ENCODE measurements at regions not wholly inside any gene's neighbourhood (a gene's known extent, or its start where the extent isn't known, plus 50 kb on each side); places are given as distances from the start of the nearest gene placed in this dataset.

GRCh38 chr6:110543106-110543505 lies 66.7 kb upstream of the SLC22A16 start:
- Histone ChIP-seq H2AK5ac (ENCODE audit: low read depth, low read length) (no peak overlapping the region), H3K4me2 (ENCODE audit: insufficient read depth in 1 of 2, low read depth in 2 of 2, low read length in 2 of 2) (no peak overlapping the region), H2BK20ac (ENCODE audit: low read length) (no peak overlapping the region), H3K79me1 (ENCODE audit: low read depth, low read length) (no peaks in the 10 kb centered on the region), H3K9ac (replicated peaks in 1 of 4; ENCODE audit: extremely low read depth in 1 of 4, low read depth in 3 of 4, low read length in 3 of 4) (no peak overlapping the region), H2BK120ac (replicated peaks; ENCODE audit: low read depth, low read length) (no peak overlapping the region), H3K4me1 (replicated peaks in 1 of 4; ENCODE audit: control insufficient read depth in 3 of 4, insufficient read depth in 4 of 4, low read length in 3 of 4) (no peaks in the 10 kb centered on the region), H3K18ac (ENCODE audit: extremely low read depth, low read length) (no peak overlapping the region), H3K56ac (replicated peaks; ENCODE audit: insufficient read length, low read depth, low read length) (no peak overlapping the region), H3K9me3 (ENCODE audit: insufficient read depth in 2 of 2, low read depth in 1 of 2, low read length in 1 of 2) (peaks cover 0 to 5% of the 10 kb centered on the region in 2 experiments; a peak in 1 of 4 replicates), H4K20me1 (replicated peaks in 1 of 2; ENCODE audit: control insufficient read depth in 1 of 2, insufficient read depth in 2 of 2, low read length in 2 of 2) (no peaks in the 10 kb centered on the region), H3K79me2 (ENCODE audit: control insufficient read depth in 1 of 2, insufficient read depth in 2 of 2, low read length in 2 of 2) (no peaks in the 10 kb centered on the region), H4K5ac (ENCODE audit: insufficient read length, low read depth, low read length) (no peak overlapping the region), H3K36me3 (ENCODE audit: control insufficient read depth in 2 of 4, insufficient read depth in 4 of 4, low read length in 3 of 4) (no peaks in the 10 kb centered on the region), H3K14ac (ENCODE audit: insufficient read length) (no peak overlapping the region), H4K91ac (replicated peaks; ENCODE audit: insufficient read length, low read length) (no peak overlapping the region), H3K27ac (ENCODE audit: low read depth, low read length) (no peak overlapping the region), H3K4ac (replicated peaks; ENCODE audit: insufficient read length, low read depth, low read length) (no peak overlapping the region), H4K8ac (ENCODE audit: extremely low read depth, insufficient read depth, low read length) (no peak overlapping the region), H3K23ac (ENCODE audit: insufficient read length) (no peak overlapping the region), H2BK15ac (ENCODE audit: low read length) (no peak overlapping the region), H2AFZ (ENCODE audit: low read length) (no peak overlapping the region), H3K27me3 (replicated peaks in 1 of 4; ENCODE audit: control insufficient read depth in 3 of 4, extremely low read depth in 1 of 4, insufficient read depth in 3 of 4, low read length in 3 of 4) (no peaks in the 10 kb centered on the region; a peak in 1 of 7 replicates), H2BK12ac (ENCODE audit: low read depth, low read length) (no peak overlapping the region), H3K4me3 (ENCODE audit: extremely low read depth in 1 of 4, insufficient read depth in 2 of 4, low read depth in 3 of 4, low read length in 4 of 4) (no peak overlapping the region), H3K23me2 (ENCODE audit: low read depth, low read length) (no peaks in the 10 kb centered on the region), H2BK5ac (ENCODE audit: low read depth, low read length) (no peak overlapping the region)
- ChIA-PET POLR2A (ENCODE audit: partially characterized antibody) (interaction anchor here (1.0 kb wide), 2 partner anchors 135 to 331 kb away, joined by 3 read pairs; partner anchors contain the start of gene AMD1), CTCF (ENCODE audit: partially characterized antibody) (interaction anchor here (1.5 to 1.7 kb wide), 2 partner anchors 15 to 25 kb away, joined by 5 to 7 read pairs; no protein-coding TSS in a partner anchor)
- no peak for FAIRE-seq
- TF ChIP-seq RAD21 (IDR thresholded peaks at IDR 0.05 in 1 of 2, conservative IDR thresholded peaks at IDR 0.05 in 1 of 2; ENCODE audit: low read depth in 2 of 2, low read length in 2 of 2) (no peak), TEAD4 (IDR thresholded peaks at IDR 0.05; ENCODE audit: low read depth, low read length) (no peak), YY1 (IDR thresholded peaks at IDR 0.05; ENCODE audit: low read depth, low read length) (no peak)
- no peak for DNase-seq (ENCODE audit: low read depth in 1 of 2, low spot score in 2 of 2)
- WGBS, 2 experiments (ENCODE audit: extremely low coverage in 1 of 2, insufficient coverage in 1 of 2, insufficient read length in 1 of 2, insufficient replicate concordance in 2 of 2, low coverage in 1 of 2, low lambda C conversion rate in 2 of 2, missing lambda C conversion rate in 1 of 2), result 91% methylated on average over 5 of the region's 5 CpGs; no CpG with 5 or more reads in 1 of the 2 experiments

All from H1 (cell line).